DND-41 (cell line): ENCODE measurements at regions not wholly inside any gene's neighbourhood (a gene's known extent, or its start where the extent isn't known, plus 50 kb on each side); places are given as distances from the start of the nearest gene placed in this dataset.

Experiments used
- ATAC-seq: fragments of 200-7000 bp; cut with Tn5 transposase; 3 replicates; pipeline ENCODE4 v1.9.1; 2021; ENCODE audit warnings: low read depth; ENCODE audit not compliant: insufficient read depth
- DNase-seq: peaks from one replicate; pipeline ENCODE4 v3.0.0-alpha.2; 2020
- H2AFZ ChIP-seq: 2 replicates; pipeline ENCODE4 v1.6.0; 2012; ENCODE audit warnings: low read depth, low read length
- H3K27ac ChIP-seq: 2 replicates; pipeline ENCODE4 v1.5.1; 2012; ENCODE audit warnings: low read length, inconsistent platforms
- H3K27me3 ChIP-seq: fragments of 200-600 bp; sonication (generic); 2 replicates; pipeline ENCODE4 v1.6.0; 2012; ENCODE audit warnings: low read length, mild to moderate bottlenecking, inconsistent platforms; ENCODE audit not compliant: insufficient read depth, poor library complexity
- H3K36me3 ChIP-seq: 2 replicates; pipeline ENCODE4 v1.5.1; 2012; ENCODE audit warnings: low read length, inconsistent platforms; ENCODE audit not compliant: insufficient read depth
- H3K4me1 ChIP-seq: 2 replicates; pipeline ENCODE4 v1.5.1; 2012; ENCODE audit warnings: mild to moderate bottlenecking, low read length; ENCODE audit not compliant: insufficient read depth
- H3K4me2 ChIP-seq: 2 replicates; pipeline ENCODE4 v1.6.0; 2012; ENCODE audit warnings: mild to moderate bottlenecking, moderate library complexity, low read length, inconsistent platforms; ENCODE audit not compliant: insufficient read depth
- H3K4me3 ChIP-seq, 2 experiments: fragments of 200-600 bp in 1 of 2; shearing (Covaris generic) in 1 of 2; 2 replicates each; pipeline ENCODE4 v1.5.1; 2012 to 2016; ENCODE audit warnings: inconsistent platforms in 2 of 2, low read length in 2 of 2, mild to moderate bottlenecking in 2 of 2, low read depth in 1 of 2, moderate library complexity in 1 of 2
- H3K79me2 ChIP-seq: 2 replicates; pipeline ENCODE4 v1.6.0; 2012; ENCODE audit warnings: low read length, inconsistent platforms; ENCODE audit not compliant: insufficient read depth
- H3K9ac ChIP-seq: 2 replicates; pipeline ENCODE4 v1.6.0; 2012; ENCODE audit warnings: low read depth, mild to moderate bottlenecking, inconsistent platforms, low read length, moderate library complexity
- H3K9me3 ChIP-seq: 2 replicates; pipeline ENCODE4 v1.5.1; 2012; ENCODE audit warnings: low read length, moderate library complexity, mild to moderate bottlenecking, inconsistent platforms; ENCODE audit not compliant: insufficient read depth, severe bottlenecking
- H4K20me1 ChIP-seq: 2 replicates; pipeline ENCODE4 v1.6.0; 2012; ENCODE audit warnings: low read length; ENCODE audit not compliant: insufficient read depth
- EZH2 ChIP-seq: IDR thresholded peaks from 3 replicates; pipeline ENCODE4 v1.6.1; 2012; ENCODE audit warnings: borderline replicate concordance, low read depth, mild to moderate bottlenecking, moderate library complexity, low read length, inconsistent platforms; ENCODE audit not compliant: severe bottlenecking
- TF ChIP-seq, protein P1 (sequence below): IDR thresholded peaks from 2 replicates; pipeline ENCODE4 v1.5.1; 2012; ENCODE audit warnings: borderline replicate concordance, low read length, moderate library complexity, mild to moderate bottlenecking; ENCODE audit not compliant: poor library complexity, severe bottlenecking; ENCODE audit errors: extremely low read depth

DNA sequence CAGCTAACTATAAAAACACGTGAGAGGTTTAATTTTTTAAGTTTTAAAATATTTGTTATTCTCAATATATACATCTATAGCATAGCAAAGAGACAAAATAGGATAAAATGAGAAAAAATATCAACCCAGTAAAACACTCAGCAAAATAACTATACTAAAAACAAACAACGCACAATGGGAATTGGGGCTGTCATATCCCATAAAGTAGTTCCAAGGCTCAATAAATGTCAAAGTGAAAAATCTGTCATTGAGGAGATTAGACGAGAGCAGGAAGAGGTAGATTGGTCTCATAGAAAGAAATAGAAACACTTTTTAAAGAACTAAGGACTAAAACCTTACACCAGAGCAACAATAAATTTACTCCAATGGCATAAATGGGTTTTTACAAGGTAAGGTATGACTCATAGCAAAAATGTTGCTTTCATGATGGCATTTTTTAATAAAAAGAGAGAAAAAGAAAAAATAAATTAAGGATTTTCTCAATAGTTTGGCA is 153.7 kb downstream of the EVA1A start:
- Histone ChIP-seq H3K9me3 (peaks cover 5% of the 10 kb centered on the region), H3K4me2 (no peak overlapping the region), H3K27me3 (no peaks in the 10 kb centered on the region), H3K4me3 (no peak overlapping the region), H3K79me2 (no peaks in the 10 kb centered on the region; the same call in 1 of the 2 replicates), H3K27ac (no peak overlapping the region), H2AFZ (no peak overlapping the region), H3K4me1 (peaks cover 4% of the 10 kb centered on the region; the same call in 1 of the 2 replicates), H3K9ac (no peak overlapping the region), H4K20me1 (no peaks in the 10 kb centered on the region), H3K36me3 (peaks cover 8% of the 10 kb centered on the region; the same call in 1 of the 2 replicates)
- ATAC-seq (no peak), DNase-seq (no peak)
- TF ChIP-seq, protein P1, sequence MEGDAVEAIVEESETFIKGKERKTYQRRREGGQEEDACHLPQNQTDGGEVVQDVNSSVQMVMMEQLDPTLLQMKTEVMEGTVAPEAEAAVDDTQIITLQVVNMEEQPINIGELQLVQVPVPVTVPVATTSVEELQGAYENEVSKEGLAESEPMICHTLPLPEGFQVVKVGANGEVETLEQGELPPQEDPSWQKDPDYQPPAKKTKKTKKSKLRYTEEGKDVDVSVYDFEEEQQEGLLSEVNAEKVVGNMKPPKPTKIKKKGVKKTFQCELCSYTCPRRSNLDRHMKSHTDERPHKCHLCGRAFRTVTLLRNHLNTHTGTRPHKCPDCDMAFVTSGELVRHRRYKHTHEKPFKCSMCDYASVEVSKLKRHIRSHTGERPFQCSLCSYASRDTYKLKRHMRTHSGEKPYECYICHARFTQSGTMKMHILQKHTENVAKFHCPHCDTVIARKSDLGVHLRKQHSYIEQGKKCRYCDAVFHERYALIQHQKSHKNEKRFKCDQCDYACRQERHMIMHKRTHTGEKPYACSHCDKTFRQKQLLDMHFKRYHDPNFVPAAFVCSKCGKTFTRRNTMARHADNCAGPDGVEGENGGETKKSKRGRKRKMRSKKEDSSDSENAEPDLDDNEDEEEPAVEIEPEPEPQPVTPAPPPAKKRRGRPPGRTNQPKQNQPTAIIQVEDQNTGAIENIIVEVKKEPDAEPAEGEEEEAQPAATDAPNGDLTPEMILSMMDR, result no peak
- no peak for TF ChIP-seq EZH2

DNA sequence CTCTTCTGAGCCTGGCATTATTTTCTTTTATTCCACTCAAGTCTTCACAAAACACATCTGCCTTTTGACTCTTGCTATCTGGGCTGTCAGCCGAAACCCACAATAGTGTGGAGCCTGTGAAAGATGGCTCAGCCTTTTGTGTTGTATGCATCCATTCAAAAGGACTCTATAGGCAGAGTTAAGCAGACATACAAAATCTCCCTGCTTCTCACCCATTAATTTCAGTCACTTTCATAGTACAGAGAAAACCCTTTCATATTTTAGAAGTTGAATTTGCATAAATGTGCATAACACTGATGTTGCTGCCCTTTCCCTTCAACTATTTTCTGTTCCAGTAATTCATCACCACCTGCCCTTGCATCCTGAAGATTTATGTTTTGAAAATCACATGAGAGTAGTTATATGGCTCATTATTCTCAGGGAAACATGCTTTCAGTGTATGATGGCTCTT is 154.6 kb downstream of the EVA1A start:
- H4K20me1 ChIP-seq, result no peaks in the 10 kb centered on the region
- no peaks in the 10 kb centered on the region; the same call in 1 of the 2 replicates for H3K79me2 ChIP-seq
- no peak overlapping the region for H2AFZ ChIP-seq
- DNase-seq (no peak), ATAC-seq (no peak)
- no peak for TF ChIP-seq EZH2
- TF ChIP-seq, protein P1, result no peak
- H3K4me3 ChIP-seq, result no peak overlapping the region
- peaks cover 8% of the 10 kb centered on the region; the same call in 1 of the 2 replicates for H3K36me3 ChIP-seq
- H3K4me1 ChIP-seq, result no peaks in the 10 kb centered on the region
- H3K9ac ChIP-seq, result no peak overlapping the region
- no peak overlapping the region for H3K27ac ChIP-seq
- no peak overlapping the region for H3K4me2 ChIP-seq
- H3K27me3 ChIP-seq, result no peaks in the 10 kb centered on the region
- peaks cover 5% of the 10 kb centered on the region for H3K9me3 ChIP-seq

DNA sequence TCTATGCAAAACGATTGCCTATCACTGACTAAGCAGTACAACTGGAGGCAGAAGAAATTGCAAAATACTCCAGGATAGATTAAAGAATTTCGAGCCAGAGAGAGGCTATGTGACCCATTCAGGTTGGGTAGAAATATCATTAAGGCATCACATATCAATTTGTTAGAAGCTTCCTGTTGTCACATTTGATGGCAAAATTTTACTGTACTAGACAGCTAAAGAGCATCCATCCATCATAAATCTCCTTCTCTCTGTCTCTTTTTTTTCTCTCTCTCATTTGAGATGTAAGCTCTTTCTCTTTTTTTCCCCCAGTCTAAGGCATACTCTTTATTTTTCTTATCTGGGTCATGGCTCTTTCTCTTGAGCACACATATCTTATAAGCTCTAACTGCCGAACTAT is 155.7 kb downstream of the EVA1A start:
- Histone ChIP-seq H3K9me3 (no peaks in the 10 kb centered on the region), H3K27me3 (no peaks in the 10 kb centered on the region), H4K20me1 (no peaks in the 10 kb centered on the region), H3K4me3 (no peak overlapping the region), H3K4me1 (no peaks in the 10 kb centered on the region), H3K4me2 (no peak overlapping the region), H3K79me2 (no peaks in the 10 kb centered on the region; the same call in 1 of the 2 replicates), H3K36me3 (peaks cover 3% of the 10 kb centered on the region; the same call in 1 of the 2 replicates), H3K9ac (no peak overlapping the region), H3K27ac (no peak overlapping the region), H2AFZ (no peak overlapping the region)
- no peak for DNase-seq
- no peak for ATAC-seq
- no peak for TF ChIP-seq EZH2
- TF ChIP-seq, protein P1, result no peak

DNA sequence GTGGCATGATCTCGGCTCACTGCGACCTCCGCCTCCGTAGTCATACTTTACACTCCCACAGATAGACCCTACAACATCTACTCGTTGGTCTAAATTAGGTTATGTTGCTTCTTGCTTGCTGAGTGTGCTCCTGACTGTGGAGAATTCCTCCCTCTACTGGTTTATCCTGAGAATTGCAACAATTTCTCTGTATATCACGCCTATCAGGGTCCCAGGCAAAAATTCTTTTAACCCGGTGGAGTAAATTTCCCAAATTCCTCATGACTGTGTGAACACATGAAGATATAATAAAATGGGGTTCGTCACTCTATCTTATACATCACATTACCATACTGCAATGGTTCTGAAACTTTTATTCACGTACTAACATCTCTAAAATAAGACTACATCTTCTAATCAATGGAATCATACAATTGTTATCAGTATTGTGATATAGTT is 156.7 kb downstream of the EVA1A start:
- ATAC-seq (peak; percentile 99), DNase-seq (peak; percentile 24)
- no peaks in the 10 kb centered on the region for H3K4me1 ChIP-seq
- no peaks in the 10 kb centered on the region for H3K79me2 ChIP-seq
- H3K9me3 ChIP-seq, result no peaks in the 10 kb centered on the region
- H2AFZ ChIP-seq, result no peak overlapping the region
- H3K27ac ChIP-seq, result no peak overlapping the region
- H4K20me1 ChIP-seq, result no peaks in the 10 kb centered on the region
- H3K36me3 ChIP-seq, result no peaks in the 10 kb centered on the region
- no peak overlapping the region for H3K9ac ChIP-seq
- no peaks in the 10 kb centered on the region for H3K27me3 ChIP-seq
- H3K4me3 ChIP-seq, result no peak overlapping the region
- no peak for TF ChIP-seq EZH2
- TF ChIP-seq, protein P1, result peak; percentile 87
- H3K4me2 ChIP-seq, result no peak overlapping the region
